Stimulated activated CD4-positive, alpha-beta T cell treated with anti-CD3 and anti-CD28 coated beads, TNF-alpha, amount 100 ng/mL, for 1 hour (primary cell): ENCODE measurements at regions not wholly inside any gene's neighbourhood (a gene's known extent, or its start where the extent isn't known, plus 50 kb on each side); places are given as distances from the start of the nearest gene placed in this dataset.

Experiments
- DNase-seq, 3 donors: peaks; one replicate each; pipeline ENCODE4 v3.0.0-alpha.2; 2020; ENCODE audit warnings: low read depth in 3 of 3, low spot score in 1 of 3

GRCh38 chrX:121102101-121102500 lies 54.7 kb downstream of the GLUD2 start:
- DNase-seq, result no peak

DNA sequence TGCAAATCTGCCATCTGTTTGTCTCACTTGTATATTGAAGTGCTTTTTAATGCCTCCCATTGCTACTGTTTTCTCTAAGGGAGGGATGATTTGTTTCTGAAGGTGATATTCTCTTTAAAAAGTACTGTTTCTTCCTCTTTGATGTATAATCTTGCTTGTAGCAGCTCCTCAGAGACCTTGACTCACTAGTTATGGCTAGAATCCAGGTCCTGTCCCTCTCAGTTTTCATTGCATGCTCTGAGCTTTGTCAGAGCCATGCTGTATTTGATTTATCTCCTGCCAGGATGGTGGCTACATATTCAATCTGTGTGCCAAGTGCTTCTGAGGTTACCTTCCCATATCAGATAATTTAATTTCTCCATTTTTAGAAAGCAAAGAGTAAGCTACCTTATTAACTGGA lies 56.0 kb downstream of the GLUD2 start:
- DNase-seq, result no peak

- no peak for DNase-seq
Observed at GRCh38 chrX:121106484-121107235, 59.2 kb downstream of the GLUD2 start.

DNA sequence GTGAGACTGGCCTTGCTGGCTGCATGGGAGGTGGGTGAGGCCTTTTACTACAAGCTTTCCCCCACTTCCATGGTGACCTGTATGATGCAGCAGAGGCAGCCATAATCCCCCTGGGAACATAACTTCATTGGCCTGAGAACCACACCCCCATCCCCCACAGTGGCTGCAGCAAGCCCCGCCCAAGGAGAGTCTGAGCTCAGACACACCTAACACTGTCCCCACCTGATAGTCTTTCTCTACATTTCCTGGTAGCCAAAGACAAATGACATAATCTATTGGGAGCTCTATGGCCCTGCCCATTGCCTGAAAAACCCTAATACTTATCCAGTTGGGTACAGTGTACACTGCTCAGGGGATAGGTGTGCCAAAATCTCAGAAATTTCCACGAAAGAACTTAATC lies 62.6 kb downstream of the GLUD2 start:
- no peak for DNase-seq

- DNase-seq, result no peak
Observed at GRCh38 chrX:121110536-121110935, 63.1 kb downstream of the GLUD2 start.

GRCh38 chrX:121114691-121115090 lies 67.3 kb downstream of the GLUD2 start:
- no peak for DNase-seq

DNA sequence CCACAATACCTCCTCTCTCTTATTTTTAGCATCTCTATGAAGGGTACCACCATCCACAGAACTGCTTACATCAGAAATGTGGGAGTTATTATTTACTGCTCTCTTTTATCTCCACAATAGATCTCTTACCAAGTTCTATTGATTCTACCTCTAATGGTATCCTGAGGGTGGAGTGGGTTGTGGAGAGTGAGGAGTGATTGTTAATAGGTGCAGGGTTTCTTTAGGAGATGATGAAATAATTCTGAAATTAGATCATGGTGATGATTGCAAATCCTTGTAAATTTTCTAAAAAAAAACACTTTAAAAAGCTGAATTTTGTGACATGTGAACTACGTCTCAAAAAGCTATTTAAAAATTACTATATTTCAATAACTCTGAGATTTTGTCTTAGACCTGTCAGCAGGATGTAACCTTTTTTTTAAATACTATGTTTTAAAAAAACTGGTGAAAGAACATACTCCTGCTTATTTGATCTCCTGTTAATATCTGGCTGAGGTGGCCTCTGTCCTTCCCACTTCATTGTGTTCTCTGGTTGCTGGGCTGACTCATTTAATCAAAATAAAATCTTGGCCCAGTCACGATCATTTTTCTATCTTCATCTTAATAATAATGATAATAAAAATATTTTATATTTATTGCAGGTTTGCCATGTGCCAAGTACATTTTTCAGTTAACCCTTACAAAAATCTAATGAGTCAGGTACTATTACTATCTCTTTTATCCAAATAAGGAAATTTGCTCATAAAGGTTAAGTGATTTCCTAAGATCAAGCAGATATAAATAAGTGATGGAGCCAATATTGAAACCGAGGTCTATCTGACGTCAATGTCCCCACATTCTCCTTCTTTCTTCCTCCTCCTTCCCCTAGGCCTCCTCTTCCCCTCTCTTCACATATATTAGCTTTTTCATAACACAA lies 73.5 kb downstream of the GLUD2 start:
- no peak for DNase-seq

DNA sequence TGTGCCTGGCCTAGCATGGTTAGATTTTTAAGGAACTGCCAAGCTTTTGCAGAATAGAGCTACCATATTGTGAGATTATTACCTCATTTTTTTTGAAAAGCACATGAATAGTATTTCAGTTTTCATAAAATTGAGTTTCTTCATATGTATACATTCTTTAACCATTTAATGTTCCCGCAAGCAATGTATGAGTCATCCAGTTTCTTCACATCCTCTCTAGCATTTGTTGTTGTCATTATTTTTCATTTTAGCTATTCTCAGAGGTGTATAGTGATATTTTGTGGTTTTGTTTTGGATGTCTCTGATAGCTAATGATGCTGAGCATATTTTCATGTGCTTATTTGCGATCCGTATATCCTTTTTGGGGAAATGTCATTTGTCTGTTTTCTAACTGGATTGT lies 74.9 kb downstream of the GLUD2 start:
- no peak for DNase-seq

DNA sequence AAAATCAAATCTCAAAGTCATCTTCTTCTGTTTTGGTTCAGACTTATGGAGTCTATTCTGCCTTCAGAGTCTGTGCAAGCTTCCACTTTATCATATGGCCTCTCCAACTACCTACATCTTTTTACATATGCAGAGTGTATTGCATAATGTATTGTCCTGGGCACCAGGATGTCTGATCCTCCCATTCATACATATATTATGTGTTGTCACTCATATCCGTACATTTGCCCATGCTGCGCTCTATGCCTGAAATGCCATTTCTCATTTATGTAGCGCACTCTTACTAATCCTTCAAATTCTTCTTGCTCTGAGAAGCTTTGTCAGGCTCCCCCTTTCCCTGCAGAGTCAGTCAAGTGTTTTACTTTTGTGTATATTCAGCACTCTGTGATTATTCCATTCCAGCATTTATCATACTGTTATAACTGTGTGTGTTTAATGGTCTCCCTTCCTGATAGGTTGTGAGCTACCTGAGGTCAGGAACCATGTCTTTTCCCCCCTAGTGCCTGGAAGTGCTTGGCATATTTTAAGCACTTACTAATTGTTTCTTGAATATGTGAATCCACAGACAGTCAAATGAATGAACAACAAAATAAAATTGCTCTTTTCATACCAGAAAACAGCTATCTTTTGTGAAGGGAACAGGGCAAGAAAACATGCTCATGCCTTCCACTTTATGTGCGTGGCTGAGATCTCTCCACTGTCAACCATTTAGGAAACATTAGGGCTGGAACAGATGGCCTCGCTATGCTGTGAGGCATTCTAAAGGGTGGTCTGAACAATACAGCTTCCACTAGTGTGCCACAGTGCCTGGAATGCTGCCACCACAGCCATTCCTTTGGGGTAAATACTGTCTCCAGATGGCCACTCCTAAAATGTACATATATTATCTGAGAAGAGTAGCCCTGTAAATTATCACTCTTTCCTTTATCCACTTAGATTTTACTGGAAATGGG lies 81.8 kb downstream of the GLUD2 start:
- DNase-seq, result no peak

DNA sequence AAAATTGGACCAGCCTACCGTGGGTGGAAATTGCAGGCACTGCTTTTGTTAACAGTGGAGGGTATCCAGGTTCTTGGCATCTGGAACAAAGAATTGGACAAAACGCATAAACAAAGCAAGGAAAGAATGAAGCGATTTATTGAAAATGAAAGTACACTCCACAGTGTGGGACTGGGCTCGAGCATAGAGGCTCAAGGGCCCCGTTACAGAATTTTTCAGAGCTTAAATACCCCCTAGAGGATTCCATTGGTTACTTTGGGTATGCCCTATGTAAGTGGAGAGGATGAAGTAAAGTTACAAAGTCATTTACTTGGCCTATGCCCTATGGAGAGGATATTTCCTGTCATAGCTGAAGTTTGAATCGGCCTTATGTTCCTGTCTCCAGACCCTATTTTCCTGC lies 85.3 kb downstream of the GLUD2 start:
- no peak for DNase-seq

DNA sequence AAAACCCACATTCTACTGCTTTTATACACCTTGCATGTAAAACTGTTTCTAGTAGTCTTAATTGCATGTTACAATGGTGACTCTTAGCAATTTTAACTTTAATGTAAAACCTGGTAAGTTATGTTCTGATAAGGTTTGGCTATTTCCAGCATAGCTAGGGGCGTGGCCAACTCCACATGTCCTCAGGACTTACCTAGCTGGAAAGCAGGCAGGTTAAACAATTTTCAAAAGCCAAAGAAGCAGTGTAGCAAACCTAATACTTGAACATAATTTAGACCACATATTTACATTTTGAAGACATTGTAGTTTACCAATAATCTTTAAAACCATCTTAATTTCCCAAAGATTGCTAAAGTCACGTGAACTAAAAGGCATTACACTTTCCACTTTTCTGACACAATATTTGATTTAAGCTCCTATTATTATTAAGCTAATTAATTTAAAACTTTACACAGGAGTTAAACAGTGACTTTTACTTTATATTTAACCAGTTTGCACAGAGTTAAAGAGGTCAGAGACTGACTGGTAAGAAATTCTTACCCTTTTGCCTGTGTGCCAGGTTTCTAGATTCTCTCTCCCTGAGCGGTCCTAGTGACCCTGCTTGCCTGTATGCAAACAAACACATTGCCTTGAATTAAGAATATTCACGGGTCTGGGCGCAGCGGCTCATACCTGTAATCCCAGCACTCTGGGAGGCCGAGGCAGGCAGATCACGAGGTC lies 88.2 kb downstream of the GLUD2 start:
- no peak for DNase-seq

- DNase-seq, result no peak
Observed at GRCh38 chrX:121146059-121146628, 98.7 kb downstream of the GLUD2 start.

GRCh38 chrX:121150217-121150616 lies 102.8 kb downstream of the GLUD2 start:
- no peak for DNase-seq

- no peak for DNase-seq
Observed at GRCh38 chrX:121151293-121151692, 103.9 kb downstream of the GLUD2 start.

- no peak for DNase-seq
Observed at GRCh38 chrX:121154858-121155404, 107.5 kb downstream of the GLUD2 start.

DNA sequence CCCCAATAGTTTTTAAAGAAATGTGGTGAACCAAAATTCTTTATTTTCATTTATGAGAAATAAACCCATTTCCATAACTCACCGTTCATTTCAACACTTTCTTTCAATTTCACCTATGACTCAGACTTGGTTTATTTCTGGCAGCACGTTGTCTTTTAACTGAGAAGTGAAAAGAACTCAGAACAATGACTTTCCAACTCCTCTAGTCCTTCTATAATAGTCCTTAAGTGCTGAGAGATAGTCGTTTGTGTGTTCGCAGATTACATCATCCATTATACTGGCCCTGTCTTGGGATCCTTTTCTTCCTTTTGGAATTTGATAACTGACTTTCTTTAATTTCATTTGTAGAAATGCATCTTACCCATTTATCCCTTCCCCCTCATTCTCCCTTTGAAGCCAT lies 113.6 kb downstream of the GLUD2 start:
- no peak for DNase-seq

DNA sequence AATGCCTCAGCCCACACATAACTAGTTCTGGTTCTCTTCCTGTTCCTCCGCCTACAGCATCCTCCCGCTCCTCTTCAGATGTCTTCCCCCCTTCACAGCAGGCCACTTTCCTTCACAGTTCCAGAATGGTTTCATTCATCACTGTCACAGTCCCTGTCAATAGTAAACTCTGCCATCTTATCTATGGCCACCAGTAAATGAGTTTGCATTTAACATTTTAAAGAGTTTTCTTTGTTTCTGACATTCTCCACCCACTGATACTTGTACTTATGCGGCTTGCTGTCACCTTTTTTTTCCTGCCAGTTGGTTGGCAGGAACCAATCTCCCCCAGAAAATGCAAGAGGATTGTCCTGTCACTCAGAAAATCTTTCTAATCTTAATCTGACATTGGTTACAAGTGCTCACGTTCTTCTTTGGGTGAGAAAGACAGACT lies 114.1 kb downstream of the GLUD2 start:
- no peak for DNase-seq

GRCh38 chrX:121163443-121163842 lies 116.0 kb downstream of the GLUD2 start:
- DNase-seq, result no peak

DNA sequence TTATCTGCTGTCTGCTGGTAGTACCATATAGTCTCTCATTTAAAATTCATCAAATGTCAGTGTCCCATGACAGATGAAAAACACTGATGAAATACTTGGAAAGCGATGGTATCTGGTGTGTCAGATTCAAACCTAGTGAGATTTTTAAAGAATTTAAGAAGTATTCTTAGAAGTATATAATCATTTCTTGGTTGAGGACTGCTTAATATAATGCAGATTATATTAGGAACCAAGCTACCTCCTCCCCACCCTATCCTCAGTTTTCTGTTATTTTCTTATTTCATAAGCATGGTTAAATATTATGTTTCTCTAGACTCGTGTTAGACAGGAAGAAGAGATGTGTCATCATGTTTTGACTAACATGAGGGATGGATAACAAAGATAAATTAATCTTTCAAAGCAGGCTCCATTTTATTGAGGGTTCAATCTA lies 118.5 kb downstream of the GLUD2 start:
- DNase-seq, result no peak
